ENCODE measurements at regions not wholly inside any gene's neighbourhood (a gene's known extent, or its start where the extent isn't known, plus 50 kb on each side); places are given as distances from the start of the nearest gene placed in this dataset.

DNA sequence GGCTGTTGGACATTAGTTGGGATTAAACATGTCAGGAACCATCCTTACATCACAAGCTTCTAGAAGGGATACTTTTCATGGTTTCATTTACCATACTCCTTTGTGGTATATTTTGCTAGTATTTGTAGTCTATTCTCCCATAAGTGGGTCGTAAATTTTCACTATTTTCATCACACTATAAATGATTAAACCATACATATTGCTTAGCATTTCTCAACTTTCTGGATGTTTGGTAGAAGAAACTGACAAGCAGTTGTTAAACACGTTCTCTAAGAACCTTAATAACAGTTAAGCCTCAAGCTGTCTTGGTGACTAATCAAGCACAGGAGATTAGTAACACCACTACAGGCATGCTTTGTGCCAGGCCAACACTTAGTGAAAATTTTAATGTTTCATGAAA is 375.5 kb downstream of the NAF1 start:
- no peaks in the 10 kb centered on the region for H3K4me1 ChIP-seq (ENCODE audit: control insufficient read depth, insufficient read depth, low read length)
- H3K36me3 ChIP-seq (ENCODE audit: control insufficient read depth, insufficient read depth, low read length): no peaks in the 10 kb centered on the region
- no peaks in the 10 kb centered on the region for H3K9me3 ChIP-seq (ENCODE audit: control insufficient read depth, insufficient read depth, low read depth, low read length)
- in situ Hi-C loops (cut with HindIII; ENCODE audit: low pct_unique_long_range_greater_than_20kb, low sequenced_read_pairs): no loop called here
- intact Hi-C loops (cut with micrococcal nuclease; ENCODE audit: unreplicated experiment): no loop called here
- CTCF ChIA-PET: no interaction called here
- BruUV-seq (replicated peaks): no TSS peak
- no peak overlapping the region for H3K4me3 ChIP-seq (ENCODE audit: low read depth in 2 of 2, low read length in 2 of 2)
- no peaks in the 10 kb centered on the region for H3K27me3 ChIP-seq (ENCODE audit: control insufficient read depth, insufficient read depth, low read length)
- ATAC-seq: no peak
- DNase-seq (ENCODE audit: low read depth, low spot score): no peak
- POLR2A ChIA-PET: no interaction called here
- TF ChIP-seq, protein P1, sequence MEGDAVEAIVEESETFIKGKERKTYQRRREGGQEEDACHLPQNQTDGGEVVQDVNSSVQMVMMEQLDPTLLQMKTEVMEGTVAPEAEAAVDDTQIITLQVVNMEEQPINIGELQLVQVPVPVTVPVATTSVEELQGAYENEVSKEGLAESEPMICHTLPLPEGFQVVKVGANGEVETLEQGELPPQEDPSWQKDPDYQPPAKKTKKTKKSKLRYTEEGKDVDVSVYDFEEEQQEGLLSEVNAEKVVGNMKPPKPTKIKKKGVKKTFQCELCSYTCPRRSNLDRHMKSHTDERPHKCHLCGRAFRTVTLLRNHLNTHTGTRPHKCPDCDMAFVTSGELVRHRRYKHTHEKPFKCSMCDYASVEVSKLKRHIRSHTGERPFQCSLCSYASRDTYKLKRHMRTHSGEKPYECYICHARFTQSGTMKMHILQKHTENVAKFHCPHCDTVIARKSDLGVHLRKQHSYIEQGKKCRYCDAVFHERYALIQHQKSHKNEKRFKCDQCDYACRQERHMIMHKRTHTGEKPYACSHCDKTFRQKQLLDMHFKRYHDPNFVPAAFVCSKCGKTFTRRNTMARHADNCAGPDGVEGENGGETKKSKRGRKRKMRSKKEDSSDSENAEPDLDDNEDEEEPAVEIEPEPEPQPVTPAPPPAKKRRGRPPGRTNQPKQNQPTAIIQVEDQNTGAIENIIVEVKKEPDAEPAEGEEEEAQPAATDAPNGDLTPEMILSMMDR (IDR thresholded peaks at IDR 0.05): no peak
- TF ChIP-seq, protein P2, sequence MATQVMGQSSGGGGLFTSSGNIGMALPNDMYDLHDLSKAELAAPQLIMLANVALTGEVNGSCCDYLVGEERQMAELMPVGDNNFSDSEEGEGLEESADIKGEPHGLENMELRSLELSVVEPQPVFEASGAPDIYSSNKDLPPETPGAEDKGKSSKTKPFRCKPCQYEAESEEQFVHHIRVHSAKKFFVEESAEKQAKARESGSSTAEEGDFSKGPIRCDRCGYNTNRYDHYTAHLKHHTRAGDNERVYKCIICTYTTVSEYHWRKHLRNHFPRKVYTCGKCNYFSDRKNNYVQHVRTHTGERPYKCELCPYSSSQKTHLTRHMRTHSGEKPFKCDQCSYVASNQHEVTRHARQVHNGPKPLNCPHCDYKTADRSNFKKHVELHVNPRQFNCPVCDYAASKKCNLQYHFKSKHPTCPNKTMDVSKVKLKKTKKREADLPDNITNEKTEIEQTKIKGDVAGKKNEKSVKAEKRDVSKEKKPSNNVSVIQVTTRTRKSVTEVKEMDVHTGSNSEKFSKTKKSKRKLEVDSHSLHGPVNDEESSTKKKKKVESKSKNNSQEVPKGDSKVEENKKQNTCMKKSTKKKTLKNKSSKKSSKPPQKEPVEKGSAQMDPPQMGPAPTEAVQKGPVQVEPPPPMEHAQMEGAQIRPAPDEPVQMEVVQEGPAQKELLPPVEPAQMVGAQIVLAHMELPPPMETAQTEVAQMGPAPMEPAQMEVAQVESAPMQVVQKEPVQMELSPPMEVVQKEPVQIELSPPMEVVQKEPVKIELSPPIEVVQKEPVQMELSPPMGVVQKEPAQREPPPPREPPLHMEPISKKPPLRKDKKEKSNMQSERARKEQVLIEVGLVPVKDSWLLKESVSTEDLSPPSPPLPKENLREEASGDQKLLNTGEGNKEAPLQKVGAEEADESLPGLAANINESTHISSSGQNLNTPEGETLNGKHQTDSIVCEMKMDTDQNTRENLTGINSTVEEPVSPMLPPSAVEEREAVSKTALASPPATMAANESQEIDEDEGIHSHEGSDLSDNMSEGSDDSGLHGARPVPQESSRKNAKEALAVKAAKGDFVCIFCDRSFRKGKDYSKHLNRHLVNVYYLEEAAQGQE (IDR thresholded peaks at IDR 0.05; ENCODE audit: insufficient read depth in 1 of 2, low read depth in 2 of 2, low read length in 1 of 2): no peak
- TF ChIP-seq TCF7L2 (IDR thresholded peaks at IDR 0.05; ENCODE audit: low read depth, low read length) (no peak), POLR2AphosphoS5 (IDR thresholded peaks at IDR 0.05; ENCODE audit: low read depth, low read length) (no peak), SIN3A (IDR thresholded peaks at IDR 0.05; ENCODE audit: borderline replicate concordance, insufficient read depth, low read depth, low read length) (no peak)
- H3K27ac ChIP-seq (ENCODE audit: low read length): no peak overlapping the region

DNA sequence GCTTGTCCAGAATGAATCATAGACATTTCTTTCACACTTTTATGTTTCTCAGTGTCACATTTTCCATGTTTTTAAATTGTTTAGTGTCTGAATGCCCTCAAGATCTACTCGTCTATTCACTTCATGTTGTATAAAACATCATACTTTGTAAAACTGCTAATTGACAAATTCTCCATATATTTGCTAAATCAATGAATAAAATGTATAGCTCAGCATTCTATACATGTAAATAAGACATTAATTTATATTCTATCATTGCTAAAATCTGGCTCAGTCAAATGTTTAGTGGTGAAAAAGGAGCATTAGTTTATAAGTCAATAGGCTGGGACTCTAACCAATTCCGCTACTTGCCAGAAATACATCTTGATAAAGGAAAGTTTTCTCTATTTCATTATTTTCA is 379.6 kb downstream of the NAF1 start:
- intact Hi-C loops (cut with micrococcal nuclease; ENCODE audit: unreplicated experiment): no loop called here
- Histone ChIP-seq H3K36me3 (ENCODE audit: control insufficient read depth, insufficient read depth, low read length) (no peaks in the 10 kb centered on the region), H3K4me3 (ENCODE audit: low read depth in 2 of 2, low read length in 2 of 2) (no peak overlapping the region), H3K27me3 (ENCODE audit: control insufficient read depth, insufficient read depth, low read length) (no peaks in the 10 kb centered on the region), H3K9me3 (ENCODE audit: control insufficient read depth, insufficient read depth, low read depth, low read length) (no peaks in the 10 kb centered on the region), H3K4me1 (ENCODE audit: control insufficient read depth, insufficient read depth, low read length) (no peaks in the 10 kb centered on the region), H3K27ac (ENCODE audit: low read length) (no peak overlapping the region)
- in situ Hi-C loops (cut with HindIII; ENCODE audit: low pct_unique_long_range_greater_than_20kb, low sequenced_read_pairs): no loop called here
- ChIA-PET POLR2A (no interaction called here), CTCF (no interaction called here)
- ATAC-seq (no peak), DNase-seq (ENCODE audit: low read depth, low spot score) (no peak)
- TF ChIP-seq, protein P2 (IDR thresholded peaks at IDR 0.05; ENCODE audit: insufficient read depth in 1 of 2, low read depth in 2 of 2, low read length in 1 of 2): no peak
- TF ChIP-seq POLR2AphosphoS5 (IDR thresholded peaks at IDR 0.05; ENCODE audit: low read depth, low read length): no peak
- TF ChIP-seq, protein P1 (IDR thresholded peaks at IDR 0.05): no peak
- no peak for TF ChIP-seq SIN3A (IDR thresholded peaks at IDR 0.05; ENCODE audit: borderline replicate concordance, insufficient read depth, low read depth, low read length)
- TF ChIP-seq TCF7L2 (IDR thresholded peaks at IDR 0.05; ENCODE audit: low read depth, low read length): no peak
- BruUV-seq (replicated peaks): no TSS peak

All from Panc1 (cell line).